ENCODE measurements at regions not wholly inside any gene's neighbourhood (a gene's known extent, or its start where the extent isn't known, plus 50 kb on each side); places are given as distances from the start of the nearest gene placed in this dataset.

DNA sequence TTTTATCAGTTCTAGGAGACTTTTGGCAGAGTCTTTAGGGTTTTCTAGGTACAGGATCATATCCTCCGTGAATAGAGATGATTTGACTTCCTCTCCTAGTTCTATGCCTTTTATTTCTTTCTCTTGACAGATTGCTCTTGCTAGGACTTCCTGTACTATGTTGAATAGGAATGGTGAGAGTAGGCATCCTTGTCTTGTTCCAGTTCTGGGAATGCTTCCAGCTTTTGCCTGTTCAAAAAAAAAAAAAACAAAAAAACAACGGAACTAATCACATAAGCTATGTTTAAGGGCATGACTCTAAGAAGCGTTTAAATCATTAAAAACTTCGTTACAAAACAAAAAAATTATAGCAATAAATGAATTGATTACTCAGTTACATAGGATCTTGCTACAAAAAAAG is 145.7 kb downstream of the NUP35 start:
- H3K4me3 Mint-ChIP-seq (ENCODE audit: low read depth): no peak overlapping the region
- H3K9me3 Mint-ChIP-seq (ENCODE audit: low read depth): peaks cover 15% of the 10 kb centered on the region
- H3K27ac Mint-ChIP-seq: no peak overlapping the region
- H3K4me1 Mint-ChIP-seq (ENCODE audit: low read depth): no peaks in the 10 kb centered on the region
- H3K27me3 Mint-ChIP-seq: no peaks in the 10 kb centered on the region
- no peaks in the 10 kb centered on the region for H3K36me3 Mint-ChIP-seq (ENCODE audit: insufficient read depth)
- TF ChIP-seq, protein P1, sequence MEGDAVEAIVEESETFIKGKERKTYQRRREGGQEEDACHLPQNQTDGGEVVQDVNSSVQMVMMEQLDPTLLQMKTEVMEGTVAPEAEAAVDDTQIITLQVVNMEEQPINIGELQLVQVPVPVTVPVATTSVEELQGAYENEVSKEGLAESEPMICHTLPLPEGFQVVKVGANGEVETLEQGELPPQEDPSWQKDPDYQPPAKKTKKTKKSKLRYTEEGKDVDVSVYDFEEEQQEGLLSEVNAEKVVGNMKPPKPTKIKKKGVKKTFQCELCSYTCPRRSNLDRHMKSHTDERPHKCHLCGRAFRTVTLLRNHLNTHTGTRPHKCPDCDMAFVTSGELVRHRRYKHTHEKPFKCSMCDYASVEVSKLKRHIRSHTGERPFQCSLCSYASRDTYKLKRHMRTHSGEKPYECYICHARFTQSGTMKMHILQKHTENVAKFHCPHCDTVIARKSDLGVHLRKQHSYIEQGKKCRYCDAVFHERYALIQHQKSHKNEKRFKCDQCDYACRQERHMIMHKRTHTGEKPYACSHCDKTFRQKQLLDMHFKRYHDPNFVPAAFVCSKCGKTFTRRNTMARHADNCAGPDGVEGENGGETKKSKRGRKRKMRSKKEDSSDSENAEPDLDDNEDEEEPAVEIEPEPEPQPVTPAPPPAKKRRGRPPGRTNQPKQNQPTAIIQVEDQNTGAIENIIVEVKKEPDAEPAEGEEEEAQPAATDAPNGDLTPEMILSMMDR (IDR thresholded peaks at IDR 0.05; ENCODE audit: unreplicated experiment): no peak
- DNase-seq (ENCODE audit: low spot score, unreplicated experiment): no peak

DNA sequence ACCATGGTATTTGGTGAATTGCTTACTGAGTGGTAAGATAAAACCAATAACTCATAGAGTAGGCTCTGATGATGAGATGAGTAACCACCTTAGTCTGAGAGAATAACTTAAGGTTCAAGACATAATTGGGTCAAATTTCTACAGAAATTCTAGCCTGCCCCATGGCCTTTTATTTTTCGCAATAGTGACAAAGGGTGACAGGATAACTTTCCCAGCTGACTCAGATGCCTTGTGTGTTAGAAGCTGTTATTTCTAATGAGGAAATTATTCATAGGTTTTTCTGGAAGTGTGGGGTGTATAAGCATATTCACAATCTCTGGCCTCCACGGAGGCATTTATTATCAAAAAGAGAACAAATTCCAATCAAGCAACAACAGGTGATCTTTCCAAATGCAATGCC is 159.0 kb downstream of the NUP35 start:
- H3K27me3 Mint-ChIP-seq: no peaks in the 10 kb centered on the region
- peaks cover 10% of the 10 kb centered on the region for H3K9me3 Mint-ChIP-seq (ENCODE audit: low read depth)
- DNase-seq (ENCODE audit: low spot score, unreplicated experiment): no peak
- peaks cover 10% of the 10 kb centered on the region for H3K4me1 Mint-ChIP-seq (ENCODE audit: low read depth)
- H3K4me3 Mint-ChIP-seq (ENCODE audit: low read depth): no peak overlapping the region
- peaks cover 1% of the 10 kb centered on the region for H3K36me3 Mint-ChIP-seq (ENCODE audit: insufficient read depth)
- H3K27ac Mint-ChIP-seq: no peak overlapping the region
- TF ChIP-seq, protein P1 (IDR thresholded peaks at IDR 0.05; ENCODE audit: unreplicated experiment): no peak

DNA sequence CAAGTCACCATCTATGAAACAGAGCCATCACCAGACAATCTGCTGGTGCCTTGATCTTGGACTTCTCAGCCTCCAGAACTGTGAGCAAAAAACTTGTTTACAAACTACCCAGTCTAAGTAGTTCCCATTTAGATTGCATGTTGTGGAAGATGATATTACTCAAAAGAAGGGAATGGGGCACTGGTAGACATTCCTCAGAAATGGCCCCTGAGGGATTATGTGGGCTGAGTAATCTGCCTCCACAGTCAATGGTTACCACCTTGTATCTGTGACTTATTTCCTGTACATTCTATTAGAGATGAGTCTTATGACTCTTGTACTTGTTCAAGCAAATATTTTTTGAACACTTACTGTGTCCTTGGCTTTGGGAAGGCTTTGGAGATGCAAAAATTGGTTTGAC is 160.4 kb downstream of the NUP35 start:
- Mint-ChIP-seq H3K9me3 (ENCODE audit: low read depth) (peaks cover 10% of the 10 kb centered on the region), H3K36me3 (ENCODE audit: insufficient read depth) (peaks cover 1% of the 10 kb centered on the region), H3K27ac (no peak overlapping the region), H3K27me3 (no peaks in the 10 kb centered on the region), H3K4me1 (ENCODE audit: low read depth) (peaks cover 10% of the 10 kb centered on the region), H3K4me3 (ENCODE audit: low read depth) (no peak overlapping the region)
- DNase-seq (ENCODE audit: low spot score, unreplicated experiment): no peak
- TF ChIP-seq, protein P1 (IDR thresholded peaks at IDR 0.05; ENCODE audit: unreplicated experiment): no peak

DNA sequence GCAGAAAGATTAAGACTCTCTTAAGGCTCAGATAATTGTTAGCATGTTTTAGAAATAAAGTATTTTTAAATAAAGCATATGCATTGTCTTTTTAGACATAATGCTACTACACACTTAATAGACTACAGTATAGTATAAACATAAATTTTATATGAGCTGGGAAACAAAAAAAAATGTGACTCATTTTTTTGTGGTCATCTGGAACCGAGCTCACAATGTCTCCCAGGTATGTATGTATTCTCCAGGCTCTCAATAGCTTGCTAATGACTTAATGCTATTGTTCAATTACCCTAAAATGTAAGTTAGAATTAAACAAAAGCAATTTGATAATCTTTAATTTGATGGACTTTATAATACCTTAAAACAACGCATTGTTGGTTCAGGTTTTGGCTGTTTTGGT is 167.2 kb downstream of the NUP35 start:
- Mint-ChIP-seq H3K27me3 (no peaks in the 10 kb centered on the region), H3K27ac (no peak overlapping the region), H3K4me3 (ENCODE audit: low read depth) (no peak overlapping the region), H3K9me3 (ENCODE audit: low read depth) (peaks cover 4% of the 10 kb centered on the region), H3K36me3 (ENCODE audit: insufficient read depth) (no peaks in the 10 kb centered on the region), H3K4me1 (ENCODE audit: low read depth) (peaks cover 13% of the 10 kb centered on the region)
- TF ChIP-seq, protein P1 (IDR thresholded peaks at IDR 0.05; ENCODE audit: unreplicated experiment): no peak
- no peak for DNase-seq (ENCODE audit: low spot score, unreplicated experiment)

DNA sequence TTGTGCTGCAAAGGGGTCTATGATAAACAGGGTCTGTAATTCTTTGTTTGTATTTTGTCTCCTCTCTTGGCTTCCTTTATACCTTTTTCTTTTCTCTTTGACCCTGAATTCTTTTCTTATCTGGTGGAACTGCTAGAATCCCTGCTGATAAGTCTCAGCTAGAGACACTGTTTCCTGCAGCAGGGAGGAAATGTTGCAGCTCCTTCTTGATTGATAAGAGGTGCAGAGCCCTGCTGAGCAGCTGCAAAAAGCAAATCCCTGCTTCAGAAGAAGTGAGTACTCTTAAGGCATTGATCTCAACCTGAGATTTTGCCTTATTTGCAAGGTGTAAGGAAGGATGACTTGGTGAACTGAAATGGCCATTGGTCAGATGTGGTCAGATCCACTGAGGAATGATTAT is 167.8 kb downstream of the NUP35 start:
- Mint-ChIP-seq H3K36me3 (ENCODE audit: insufficient read depth) (no peaks in the 10 kb centered on the region), H3K4me1 (ENCODE audit: low read depth) (peaks cover 7% of the 10 kb centered on the region), H3K4me3 (ENCODE audit: low read depth) (no peak overlapping the region), H3K27me3 (no peaks in the 10 kb centered on the region), H3K9me3 (ENCODE audit: low read depth) (peaks cover 4% of the 10 kb centered on the region), H3K27ac (no peak overlapping the region)
- TF ChIP-seq, protein P1 (IDR thresholded peaks at IDR 0.05; ENCODE audit: unreplicated experiment): no peak
- DNase-seq (ENCODE audit: low spot score, unreplicated experiment): no peak

All from progenitor cell of endocrine pancreas (in vitro differentiated cells).